ENCODE measurements at regions not wholly inside any gene's neighbourhood (a gene's known extent, or its start where the extent isn't known, plus 50 kb on each side); places are given as distances from the start of the nearest gene placed in this dataset.
"Not testable (repeated sequence)": the region's sequence is repeated elsewhere in the genome, so short reads cannot be mapped to it uniquely, and the experiment has no call there.

DNA sequence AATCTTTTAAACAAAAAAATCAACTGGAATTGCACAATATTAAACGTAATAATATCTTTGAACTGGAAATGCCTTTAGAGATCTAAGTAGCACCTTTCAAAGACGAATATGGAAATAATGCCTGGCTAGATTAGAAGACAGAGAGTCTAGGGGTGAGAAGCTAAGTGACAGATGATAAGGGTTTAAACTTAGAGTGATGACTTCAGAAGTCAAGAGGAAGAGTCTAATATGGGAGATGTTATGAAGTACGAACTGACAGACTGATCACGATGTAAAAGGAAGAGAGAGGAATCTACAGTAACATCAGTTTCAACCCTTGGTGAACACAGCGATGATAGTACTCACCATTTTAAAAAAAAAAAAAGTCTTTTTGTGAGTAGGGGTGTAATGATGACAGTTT is 57.9 kb downstream of the HINT1 start:
- no peak for DNase-seq

- DNase-seq, result no peak
Measured at GRCh38 chr5:131104169-131104808, 60.8 kb downstream of the HINT1 start.

GRCh38 chr5:131096774-131097710 is 68.0 kb downstream of the HINT1 start:
- no peak for DNase-seq

DNA sequence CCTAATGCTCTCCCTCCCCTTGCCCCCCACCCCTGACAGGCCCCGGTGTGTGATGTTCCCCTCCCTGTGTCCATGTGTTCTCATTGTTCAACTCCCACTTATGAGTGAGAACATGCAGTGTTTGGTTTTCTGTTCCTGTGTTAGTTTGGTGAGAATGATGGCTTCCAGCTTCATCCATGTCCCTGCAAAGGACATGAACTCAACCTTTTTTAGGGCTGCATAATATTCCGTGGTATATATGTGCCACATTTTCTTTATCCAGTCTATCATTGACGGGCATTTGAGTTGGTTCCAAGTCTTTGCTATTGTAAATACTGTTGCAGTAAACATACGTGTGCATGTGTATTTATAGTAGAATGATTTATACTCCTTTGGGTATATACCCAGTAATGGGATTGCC is 69.5 kb downstream of the HINT1 start:
- DNase-seq, result not testable (repeated sequence)

GRCh38 chr5:131084436-131084835 is 80.6 kb downstream of the HINT1 start:
- no peak for DNase-seq

DNA sequence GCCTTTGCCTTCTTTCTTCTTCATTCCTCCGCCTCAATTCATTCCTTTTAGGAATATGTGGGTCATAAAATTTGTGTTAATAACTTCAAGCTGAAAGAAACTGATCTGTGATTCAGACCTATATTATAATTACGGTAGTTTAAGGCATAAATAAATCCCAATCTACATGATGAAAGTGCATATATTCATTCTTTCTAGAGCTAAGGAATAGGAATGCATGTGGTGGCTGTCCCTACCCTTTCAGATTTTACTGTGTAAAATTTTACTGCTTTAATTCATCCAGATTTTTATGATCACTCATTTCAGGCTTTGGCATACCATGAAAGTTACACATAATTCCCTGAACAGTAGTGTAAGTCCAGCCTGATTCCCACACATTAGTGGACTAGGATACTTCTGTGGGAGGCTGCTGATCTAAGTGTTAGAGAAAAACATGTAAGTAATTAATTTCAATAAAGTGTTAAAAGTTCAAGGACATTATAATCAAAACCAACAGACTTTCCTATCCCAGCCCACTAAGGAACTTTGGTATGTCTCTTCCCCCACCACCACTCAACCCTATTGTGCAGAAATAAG is 83.1 kb downstream of the HINT1 start:
- no peak for DNase-seq

GRCh38 chr5:131081374-131081773 is 83.7 kb downstream of the HINT1 start:
- no peak for DNase-seq

DNA sequence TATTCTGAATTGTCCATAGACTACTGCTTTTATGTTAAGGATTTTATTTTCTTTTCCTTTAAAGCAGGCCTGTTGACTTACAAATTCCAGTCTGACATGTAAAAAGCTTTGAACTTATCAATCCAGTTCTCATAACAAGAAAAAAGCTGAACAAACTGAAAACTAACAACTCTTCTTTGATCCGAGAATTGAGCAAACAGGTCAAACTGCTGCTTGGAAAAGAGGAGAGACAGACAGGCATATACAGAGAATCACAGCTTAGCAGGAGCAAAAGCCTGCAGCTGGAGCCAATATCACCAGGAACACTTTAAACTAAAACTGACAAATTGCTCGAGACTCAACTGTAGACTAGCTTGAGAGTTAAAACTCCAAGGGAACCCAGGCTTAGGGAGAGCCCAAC is 85.8 kb downstream of the HINT1 start:
- no peak for DNase-seq

DNA sequence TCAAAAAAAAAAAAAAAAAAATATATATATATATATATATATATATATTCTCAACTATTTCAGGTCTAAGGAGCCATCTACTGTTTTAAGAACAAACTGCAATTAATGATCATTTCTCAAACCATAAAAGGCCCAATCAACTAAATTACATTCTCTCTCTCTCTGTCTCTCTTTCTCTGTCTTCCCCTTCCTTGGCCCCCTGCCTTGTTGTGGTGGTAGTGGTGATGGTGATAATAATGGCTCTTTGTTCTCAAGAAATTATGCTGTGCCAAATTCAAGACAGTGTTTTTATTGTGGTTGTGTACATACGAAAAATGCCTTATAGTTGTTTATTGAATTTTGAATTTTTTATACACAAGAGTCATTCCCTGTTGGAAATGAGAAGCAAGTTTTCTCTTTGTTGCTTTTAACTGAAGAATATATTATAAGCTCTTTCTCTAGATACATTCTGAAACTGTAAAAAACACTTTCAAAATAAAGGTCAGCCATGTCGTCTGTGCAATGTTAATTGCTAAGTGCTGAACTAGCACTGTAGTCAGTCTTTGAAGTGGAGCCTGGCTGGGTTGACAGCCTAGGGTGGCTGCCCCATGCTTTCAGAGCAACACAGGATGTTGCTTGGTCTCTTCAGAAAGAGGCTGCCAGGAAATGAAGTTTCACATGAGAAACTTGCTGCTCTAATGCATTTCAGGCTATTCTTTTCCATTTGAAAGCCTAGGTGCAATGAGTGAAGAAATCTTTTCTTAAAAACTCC is 96.0 kb downstream of the HINT1 start:
- no peak for DNase-seq

DNA sequence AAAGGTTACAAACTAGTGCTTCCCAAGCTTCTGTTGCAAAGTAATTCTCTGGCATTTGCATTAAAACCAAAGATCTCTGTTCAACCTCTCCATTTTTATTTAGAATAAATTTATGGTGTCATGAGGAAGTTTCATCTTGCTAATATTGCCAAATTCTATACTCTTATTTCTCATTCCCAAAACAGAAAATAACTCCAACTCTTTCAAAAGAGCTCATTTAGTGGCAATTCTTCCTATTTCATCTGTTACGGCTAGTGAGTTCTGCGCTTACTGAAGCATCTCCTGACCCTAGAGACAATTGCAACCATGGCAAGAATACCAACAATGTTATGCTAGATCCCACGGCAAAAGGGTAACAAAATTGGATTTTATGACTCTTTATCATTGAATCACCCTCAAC is 97.0 kb downstream of the HINT1 start:
- DNase-seq, result no peak

DNA sequence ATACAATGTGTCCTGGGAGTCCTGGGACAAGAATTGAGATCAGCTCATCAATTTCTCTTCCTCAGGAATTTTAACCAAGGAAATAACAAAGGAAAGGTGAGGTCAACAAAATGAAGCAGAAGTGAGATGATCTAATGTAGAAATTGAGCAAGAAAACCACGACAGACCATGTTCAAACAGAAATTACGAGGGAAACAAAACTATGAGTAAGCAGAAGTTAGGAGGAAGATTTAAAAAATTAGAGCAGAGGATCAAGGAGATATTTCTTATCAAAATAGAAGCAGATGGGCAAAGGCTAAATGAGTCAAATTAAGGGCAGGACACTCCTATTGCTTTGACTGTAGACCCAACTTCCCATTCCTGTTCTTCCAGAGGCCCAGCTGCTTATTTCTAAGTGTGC is 97.4 kb downstream of the HINT1 start:
- no peak for DNase-seq

DNA sequence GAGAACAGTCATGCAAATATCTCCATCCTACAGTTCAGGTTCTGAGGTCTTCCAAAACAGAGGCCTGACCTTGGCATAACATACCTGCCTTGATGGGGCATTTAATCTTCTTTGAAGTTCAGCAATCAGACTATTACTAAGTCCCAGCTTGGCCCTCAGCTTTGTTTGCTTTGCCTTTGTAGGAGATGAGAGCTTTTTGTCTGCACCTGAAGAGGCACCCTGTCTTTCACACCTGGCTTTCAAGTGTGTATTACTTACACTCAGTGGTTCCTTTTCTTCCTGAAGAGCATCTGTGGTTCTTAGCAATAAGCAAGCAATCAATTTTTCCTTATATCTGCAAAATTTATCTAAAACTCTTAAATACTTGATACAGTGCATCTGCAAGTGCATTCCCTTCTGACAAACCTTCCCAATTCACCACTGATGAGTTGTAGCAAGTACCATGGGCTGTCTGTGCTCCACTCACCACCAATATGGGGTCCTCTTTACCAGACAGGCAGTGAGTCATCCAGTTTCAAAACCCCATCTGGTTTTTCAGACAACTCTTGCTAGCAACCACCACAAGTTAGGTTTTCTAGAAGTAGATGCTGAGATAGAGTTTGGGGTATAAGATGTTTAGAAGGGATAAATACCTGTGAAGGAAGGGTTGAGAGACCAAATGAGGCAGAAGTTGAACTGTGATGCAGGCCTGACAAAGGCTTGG is 100.2 kb downstream of the HINT1 start:
- no peak for DNase-seq

DNA sequence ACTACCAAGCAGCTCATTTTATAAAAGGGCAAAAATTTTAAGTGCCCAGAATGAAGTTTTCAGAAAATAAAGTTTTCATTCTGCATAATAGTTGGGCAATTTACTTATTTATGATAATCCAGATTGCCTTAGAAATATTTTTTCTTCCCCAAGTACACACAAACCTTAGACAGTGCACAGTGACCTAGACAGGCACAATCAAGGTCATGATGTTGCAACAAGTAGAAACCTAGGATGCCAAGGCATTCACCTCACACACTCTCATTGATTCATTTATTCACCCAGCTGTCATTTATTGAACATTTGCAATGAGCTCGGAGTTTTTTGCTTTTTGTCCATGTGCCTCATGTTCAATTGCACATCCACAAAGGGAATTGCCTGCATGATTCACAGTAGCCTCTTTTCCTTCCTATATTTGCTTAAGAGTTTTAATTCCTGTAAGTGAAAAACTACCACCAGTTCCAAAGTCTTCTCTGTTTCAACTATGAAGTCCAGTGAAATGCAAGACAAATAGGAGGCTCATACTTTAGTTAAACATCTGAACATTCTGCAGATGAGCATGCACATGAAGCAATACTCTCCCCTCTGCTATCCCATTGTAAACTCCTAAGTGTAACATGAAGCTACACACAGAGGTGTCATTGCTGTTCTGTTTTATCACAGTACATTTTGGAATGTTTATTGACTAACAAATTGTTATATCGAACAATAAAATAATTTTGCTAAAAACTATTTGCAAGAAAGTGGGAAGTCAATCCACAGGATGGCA is 122.9 kb downstream of the HINT1 start:
- DNase-seq, result no peak

GRCh38 chr5:131023498-131023865 is 141.6 kb downstream of the HINT1 start:
- no peak for DNase-seq

DNA sequence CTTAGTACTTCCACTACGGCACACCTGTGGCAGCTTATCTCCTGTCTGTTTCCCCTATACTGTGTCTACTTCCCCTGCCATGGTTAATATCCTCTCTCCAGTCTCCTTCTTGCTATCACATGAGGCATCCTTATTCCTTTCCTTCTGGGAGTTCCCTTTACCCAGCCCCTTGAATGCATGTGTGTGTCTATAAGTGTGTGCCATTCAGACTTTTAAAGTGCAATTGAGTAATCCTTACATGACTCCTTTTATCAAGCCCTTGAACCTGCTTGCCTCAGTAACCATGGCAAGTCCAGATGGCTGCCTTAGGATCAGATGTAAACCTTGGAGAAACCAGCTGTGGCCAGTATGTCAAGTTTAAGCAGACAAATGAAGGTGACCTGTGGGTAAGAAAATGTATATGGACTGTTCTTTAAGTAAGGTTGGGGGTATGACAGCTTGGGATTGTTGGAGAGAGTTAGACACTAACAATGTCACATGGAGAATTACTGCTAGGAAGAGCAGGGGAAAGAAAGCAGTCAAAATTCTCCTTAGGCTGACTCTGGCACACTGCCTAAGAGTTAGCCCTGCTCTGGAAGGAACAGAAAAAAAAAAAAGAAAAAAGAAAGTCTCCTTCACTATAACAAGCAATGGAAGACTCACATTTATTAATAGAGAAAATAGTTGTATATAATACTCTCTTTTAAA is 142.1 kb downstream of the HINT1 start:
- no peak for DNase-seq

GRCh38 chr5:131021646-131022045 is 143.4 kb downstream of the HINT1 start:
- DNase-seq, result no peak

- DNase-seq, result peak; percentile 74
Measured at GRCh38 chr5:131019601-131020315, 145.3 kb downstream of the HINT1 start.

DNA sequence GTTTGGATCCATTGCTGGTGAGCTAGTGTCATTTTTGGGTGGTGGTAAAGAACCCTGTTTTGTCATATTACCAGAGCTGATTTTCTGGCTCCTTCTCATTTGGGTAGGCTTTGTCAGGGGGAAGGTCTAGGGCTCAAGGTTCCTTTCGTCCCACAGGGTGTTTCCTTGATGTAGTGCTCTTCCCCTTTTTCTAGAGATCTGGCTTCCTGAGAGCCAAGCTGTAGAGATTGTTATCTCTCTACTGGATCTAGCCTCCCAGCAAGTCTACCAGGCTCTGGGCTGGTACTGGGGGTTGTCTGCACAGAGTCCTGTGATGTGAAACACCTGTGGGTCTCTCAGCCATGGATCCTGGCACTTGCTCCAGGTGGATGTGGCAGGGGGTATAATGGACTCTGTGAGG is 145.9 kb downstream of the HINT1 start:
- no peak for DNase-seq

GRCh38 chr5:131008329-131008728 is 156.7 kb downstream of the HINT1 start:
- no peak for DNase-seq

- DNase-seq, result no peak
Measured at GRCh38 chr5:131005963-131006684, 158.9 kb downstream of the HINT1 start.

Measured in NCI-H69 (cell line).